ENCODE measurements at regions not wholly inside any gene's neighbourhood (a gene's known extent, or its start where the extent isn't known, plus 50 kb on each side); places are given as distances from the start of the nearest gene placed in this dataset.

DNA sequence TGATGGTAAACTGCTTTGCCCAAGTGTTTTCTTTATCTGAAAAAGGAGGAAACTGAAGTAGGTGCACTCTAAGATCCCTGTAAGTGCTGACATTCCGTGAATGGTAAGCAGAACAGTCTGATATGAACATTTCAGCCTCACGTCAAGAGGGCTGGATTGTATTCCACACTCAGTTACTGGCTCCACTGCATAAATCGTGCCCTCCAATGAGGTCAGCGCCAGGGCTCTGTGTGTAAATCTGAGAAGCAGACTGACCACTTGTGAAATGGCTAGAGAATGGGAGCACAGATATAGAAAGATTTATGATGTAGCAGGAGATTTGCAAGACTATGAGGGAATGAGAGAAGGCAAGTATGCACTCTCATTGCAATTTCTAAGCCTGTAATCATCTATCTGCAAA lies 153.0 kb downstream of the ICOS start:
- H3K9ac ChIP-seq (ENCODE audit: low read length) = no peak overlapping the region
- peaks cover 0 to 2% (median 0%) of the 10 kb centered on the region in 3 donors for H3K9me3 ChIP-seq (ENCODE audit: control extremely low read depth in 1 of 3, control insufficient read depth in 2 of 3, insufficient read depth in 1 of 3, low read length in 2 of 3)
- 94% methylated on average over 4 of the region's 4 CpGs for WGBS (ENCODE audit: insufficient coverage)
- no peak overlapping the region for H3K27ac Mint-ChIP-seq
- H3K4me3 ChIP-seq (ENCODE audit: control extremely low read depth in 1 of 5, extremely low read depth in 1 of 5, insufficient read depth in 1 of 5, low read depth in 2 of 5, low read length in 4 of 5) = no peak overlapping the region
- H3K27me3 ChIP-seq (replicated peaks in 1 of 4; ENCODE audit: control extremely low read depth in 1 of 4, control insufficient read depth in 3 of 4, insufficient read depth in 4 of 4, low read length in 3 of 4) = no peaks in the 10 kb centered on the region
- ATAC-seq (ENCODE audit: low read depth) (no peak), DNase-seq (no peak)
- H3K27ac ChIP-seq (ENCODE audit: low read length in 2 of 2) = no peak overlapping the region
- H3K4me1 Mint-ChIP-seq = no peaks in the 10 kb centered on the region
- no peaks in the 10 kb centered on the region for H3K79me2 ChIP-seq (ENCODE audit: control insufficient read depth, insufficient read depth, low read length)
- H3K36me3 ChIP-seq (replicated peaks in 1 of 2; ENCODE audit: control extremely low read depth in 1 of 2, control insufficient read depth in 1 of 2, extremely low read depth in 1 of 2, insufficient read depth in 2 of 2, low read length in 1 of 2) = no peaks in the 10 kb centered on the region
- no peak overlapping the region for H3K4me2 ChIP-seq (replicated peaks; ENCODE audit: low read depth, low read length, poor library complexity, severe bottlenecking)
- ChIA-PET POLR2A (no interaction called here), CTCF (no interaction called here)
- H3K4me3 Mint-ChIP-seq = no peak overlapping the region
- TF ChIP-seq, protein P1, sequence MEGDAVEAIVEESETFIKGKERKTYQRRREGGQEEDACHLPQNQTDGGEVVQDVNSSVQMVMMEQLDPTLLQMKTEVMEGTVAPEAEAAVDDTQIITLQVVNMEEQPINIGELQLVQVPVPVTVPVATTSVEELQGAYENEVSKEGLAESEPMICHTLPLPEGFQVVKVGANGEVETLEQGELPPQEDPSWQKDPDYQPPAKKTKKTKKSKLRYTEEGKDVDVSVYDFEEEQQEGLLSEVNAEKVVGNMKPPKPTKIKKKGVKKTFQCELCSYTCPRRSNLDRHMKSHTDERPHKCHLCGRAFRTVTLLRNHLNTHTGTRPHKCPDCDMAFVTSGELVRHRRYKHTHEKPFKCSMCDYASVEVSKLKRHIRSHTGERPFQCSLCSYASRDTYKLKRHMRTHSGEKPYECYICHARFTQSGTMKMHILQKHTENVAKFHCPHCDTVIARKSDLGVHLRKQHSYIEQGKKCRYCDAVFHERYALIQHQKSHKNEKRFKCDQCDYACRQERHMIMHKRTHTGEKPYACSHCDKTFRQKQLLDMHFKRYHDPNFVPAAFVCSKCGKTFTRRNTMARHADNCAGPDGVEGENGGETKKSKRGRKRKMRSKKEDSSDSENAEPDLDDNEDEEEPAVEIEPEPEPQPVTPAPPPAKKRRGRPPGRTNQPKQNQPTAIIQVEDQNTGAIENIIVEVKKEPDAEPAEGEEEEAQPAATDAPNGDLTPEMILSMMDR (IDR thresholded peaks at IDR 0.05) = no peak
- TF ChIP-seq EZH2 (IDR thresholded peaks at IDR 0.05; ENCODE audit: borderline replicate concordance, insufficient read depth, low read depth, low read length, poor library complexity, severe bottlenecking) = no peak
- no peaks in the 10 kb centered on the region for H4K20me1 ChIP-seq (ENCODE audit: control insufficient read depth, insufficient read depth, low read length, poor library complexity, severe bottlenecking)
- H2AFZ ChIP-seq (ENCODE audit: insufficient read depth, low read depth, low read length, poor library complexity, severe bottlenecking) = no peak overlapping the region
- H3K4me1 ChIP-seq (ENCODE audit: control insufficient read depth in 2 of 2, insufficient read depth in 2 of 2, low read length in 2 of 2) = no peaks in the 10 kb centered on the region
- H3K9me3 Mint-ChIP-seq (ENCODE audit: insufficient read depth) = no peaks in the 10 kb centered on the region
- H3K27me3 Mint-ChIP-seq = peaks cover 4% of the 10 kb centered on the region
- intact Hi-C loops (cut with micrococcal nuclease) = no loop called here

DNA sequence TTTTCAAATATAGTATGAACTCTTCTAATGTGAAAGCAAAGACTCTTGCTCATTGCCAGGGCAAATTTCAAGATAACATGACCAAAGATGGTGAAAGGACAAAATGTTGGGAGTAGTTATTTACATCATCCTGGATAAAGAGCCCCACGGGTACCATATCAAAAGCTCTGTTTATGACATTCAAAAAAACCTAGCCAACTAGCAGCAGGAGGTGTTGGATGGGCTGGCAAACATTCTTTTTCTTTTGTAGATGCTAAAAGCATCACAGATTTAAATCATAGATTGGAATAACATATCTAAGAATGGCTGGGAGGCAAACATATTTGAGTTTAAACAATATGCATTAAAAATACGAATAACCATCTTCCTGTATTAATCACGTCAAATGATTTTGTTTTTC lies 153.5 kb downstream of the ICOS start:
- Mint-ChIP-seq H3K4me3 (no peak overlapping the region), H3K27me3 (peaks cover 7% of the 10 kb centered on the region), H3K4me1 (no peaks in the 10 kb centered on the region), H3K27ac (no peak overlapping the region), H3K9me3 (ENCODE audit: insufficient read depth) (no peaks in the 10 kb centered on the region)
- no peaks in the 10 kb centered on the region for H3K36me3 ChIP-seq (replicated peaks in 1 of 2; ENCODE audit: control extremely low read depth in 1 of 2, control insufficient read depth in 1 of 2, extremely low read depth in 1 of 2, insufficient read depth in 2 of 2, low read length in 1 of 2)
- no peak for TF ChIP-seq EZH2 (IDR thresholded peaks at IDR 0.05; ENCODE audit: borderline replicate concordance, insufficient read depth, low read depth, low read length, poor library complexity, severe bottlenecking)
- TF ChIP-seq, protein P1 (IDR thresholded peaks at IDR 0.05) = no peak
- no CpG with 5 or more reads among the region's 3 CpGs for WGBS (ENCODE audit: insufficient coverage)
- no peak overlapping the region for H2AFZ ChIP-seq (ENCODE audit: insufficient read depth, low read depth, low read length, poor library complexity, severe bottlenecking)
- no peak for DNase-seq
- H4K20me1 ChIP-seq (ENCODE audit: control insufficient read depth, insufficient read depth, low read length, poor library complexity, severe bottlenecking) = no peaks in the 10 kb centered on the region
- no peak for ATAC-seq (ENCODE audit: low read depth)
- intact Hi-C loops (cut with micrococcal nuclease) = no loop called here
- no peak overlapping the region for H3K4me2 ChIP-seq (replicated peaks; ENCODE audit: low read depth, low read length, poor library complexity, severe bottlenecking)
- ChIA-PET POLR2A (no interaction called here), CTCF (no interaction called here)
- H3K9ac ChIP-seq (ENCODE audit: low read length) = no peak overlapping the region
- no peak overlapping the region for H3K4me3 ChIP-seq (ENCODE audit: control extremely low read depth in 1 of 5, extremely low read depth in 1 of 5, insufficient read depth in 1 of 5, low read depth in 2 of 5, low read length in 4 of 5)
- no peak overlapping the region for H3K27ac ChIP-seq (ENCODE audit: low read length in 2 of 2)
- H3K4me1 ChIP-seq (ENCODE audit: control insufficient read depth in 2 of 2, insufficient read depth in 2 of 2, low read length in 2 of 2) = no peaks in the 10 kb centered on the region
- H3K9me3 ChIP-seq (ENCODE audit: control extremely low read depth in 1 of 3, control insufficient read depth in 2 of 3, insufficient read depth in 1 of 3, low read length in 2 of 3) = peaks cover 0 to 2% (median 0%) of the 10 kb centered on the region in 3 donors
- H3K27me3 ChIP-seq (replicated peaks in 1 of 4; ENCODE audit: control extremely low read depth in 1 of 4, control insufficient read depth in 3 of 4, insufficient read depth in 4 of 4, low read length in 3 of 4) = peaks cover 0 to 2% (median 0%) of the 10 kb centered on the region in 4 experiments
- H3K79me2 ChIP-seq (ENCODE audit: control insufficient read depth, insufficient read depth, low read length) = no peaks in the 10 kb centered on the region
